SK-N-SH treated with all-trans-retinoic acid at 6 μM for 48 hours (cell line): ENCODE measurements at regions not wholly inside any gene's neighbourhood (a gene's known extent, or its start where the extent isn't known, plus 50 kb on each side); places are given as distances from the start of the nearest gene placed in this dataset.

Experiments
- ATAC-seq: fragments of 200-7000 bp; cut with Tn5 transposase; 3 replicates; pipeline ENCODE4 v1.9.1; 2020; ENCODE audit warnings: mild to moderate bottlenecking, moderate library complexity
- ARNTL ChIP-seq: fragments of 450-650 bp; formaldehyde crosslinking; IDR thresholded peaks from 2 replicates; pipeline ENCODE4 v1.5.0; 2020; ENCODE audit warnings: low read depth, mild to moderate bottlenecking, moderate library complexity, borderline replicate concordance
- BACH2 ChIP-seq: fragments of 250-450 bp; sonication (Bioruptor Pico); IDR thresholded peaks from 2 replicates; pipeline ENCODE4 v1.9.0; 2021; ENCODE audit warnings: mild to moderate bottlenecking, borderline replicate concordance
- CREB5 ChIP-seq: fragments of 250-450 bp; sonication (Bioruptor Pico); IDR thresholded peaks from 2 replicates; pipeline ENCODE4 v1.5.1; 2020; ENCODE audit warnings: low read depth, mild to moderate bottlenecking, moderate library complexity
- CSDC2 ChIP-seq: fragments of 250-450 bp; sonication (Bioruptor Pico); IDR thresholded peaks from 2 replicates; pipeline ENCODE4 v1.5.0; 2020; ENCODE audit warnings: mild to moderate bottlenecking, moderate library complexity
- ESRRG ChIP-seq: fragments of 250-450 bp; sonication (Bioruptor Pico); IDR thresholded peaks from 2 replicates; pipeline ENCODE4 v1.6.1; 2021; ENCODE audit warnings: mild to moderate bottlenecking
- GLIS3 ChIP-seq: fragments of 250-450 bp; sonication (Bioruptor Pico); IDR thresholded peaks from 2 replicates; pipeline ENCODE4 v1.5.0; 2020; ENCODE audit warnings: mild to moderate bottlenecking, moderate library complexity
- ISL1 ChIP-seq: fragments of 250-450 bp; sonication (Bioruptor Pico); IDR thresholded peaks from 2 replicates; pipeline ENCODE4 v2.1.2; 2022; ENCODE audit warnings: mild to moderate bottlenecking, moderate library complexity
- OSR1 ChIP-seq: fragments of 250-450 bp; sonication (Bioruptor Pico); IDR thresholded peaks from 2 replicates; pipeline ENCODE4 v1.8.0; 2022; ENCODE audit warnings: moderate library complexity, mild to moderate bottlenecking, inconsistent platforms
- PATZ1 ChIP-seq: fragments of 250-450 bp; sonication (Bioruptor Pico); IDR thresholded peaks from 2 replicates; pipeline ENCODE4 v1.8.0; 2020; ENCODE audit warnings: mild to moderate bottlenecking, moderate library complexity, borderline replicate concordance
- POU6F1 ChIP-seq: fragments of 250-450 bp; sonication (Bioruptor Pico); IDR thresholded peaks from 2 replicates; pipeline ENCODE4 v1.8.0; 2021; ENCODE audit warnings: low read depth, mild to moderate bottlenecking, moderate library complexity, borderline replicate concordance
- PPARA ChIP-seq: fragments of 250-450 bp; sonication (Bioruptor Pico); IDR thresholded peaks from 2 replicates; pipeline ENCODE4 v1.5.0; 2020; ENCODE audit warnings: mild to moderate bottlenecking, borderline replicate concordance
- RARB ChIP-seq: fragments of 250-450 bp; sonication (Bioruptor Pico); IDR thresholded peaks from 2 replicates; pipeline ENCODE4 v1.8.0; 2021; ENCODE audit warnings: mild to moderate bottlenecking, moderate library complexity
- SNAI2 ChIP-seq: fragments of 250-450 bp; sonication (Bioruptor Pico); IDR thresholded peaks from 2 replicates; pipeline ENCODE4 v1.5.0; 2020; ENCODE audit warnings: mild to moderate bottlenecking, moderate library complexity
- TCF4 ChIP-seq: fragments of 250-450 bp; sonication (Bioruptor Pico); IDR thresholded peaks from 2 replicates; pipeline ENCODE4 v1.8.0; 2021; ENCODE audit warnings: mild to moderate bottlenecking, moderate library complexity, borderline replicate concordance
- TOX ChIP-seq: fragments of 250-450 bp; sonication (Bioruptor Pico); IDR thresholded peaks from 2 replicates; pipeline ENCODE4 v1.8.0; 2021; ENCODE audit warnings: mild to moderate bottlenecking, moderate library complexity, borderline replicate concordance
- TSHZ2 ChIP-seq: fragments of 250-450 bp; sonication (Bioruptor Pico); IDR thresholded peaks from 2 replicates; pipeline ENCODE4 v1.5.0; 2020; ENCODE audit warnings: mild to moderate bottlenecking, moderate library complexity
- ZC3H10 ChIP-seq: fragments of 250-450 bp; sonication (Bioruptor Pico); IDR thresholded peaks from 2 replicates; pipeline ENCODE4 v1.5.1; 2021; ENCODE audit warnings: mild to moderate bottlenecking, moderate library complexity
- ZFP3 ChIP-seq: fragments of 250-450 bp; sonication (Bioruptor Pico); IDR thresholded peaks from 2 replicates; pipeline ENCODE4 v1.5.0; 2020; ENCODE audit warnings: mild to moderate bottlenecking, moderate library complexity
- ZNF565 ChIP-seq: fragments of 450-650 bp; formaldehyde crosslinking; conservative IDR thresholded peaks from 2 replicates; pipeline ENCODE4 v1.5.0; 2020; ENCODE audit warnings: low read depth, mild to moderate bottlenecking, moderate library complexity
- ZNF70 ChIP-seq: fragments of 450-650 bp; formaldehyde crosslinking; IDR thresholded peaks from 2 replicates; pipeline ENCODE4 v1.5.0; 2020; ENCODE audit warnings: mild to moderate bottlenecking, moderate library complexity
- ZNF8 ChIP-seq: fragments of 450-650 bp; formaldehyde crosslinking; IDR thresholded peaks from 2 replicates; pipeline ENCODE4 v1.5.0; 2020; ENCODE audit warnings: mild to moderate bottlenecking, moderate library complexity

- TF ChIP-seq ISL1 = no peak
- no peak for TF ChIP-seq TOX (CRISPR knock-in tag)
- no peak for TF ChIP-seq ZC3H10 (CRISPR knock-in tag)
- TF ChIP-seq GLIS3 (CRISPR knock-in tag) = no peak
- no peak for TF ChIP-seq PATZ1
- no peak for TF ChIP-seq PPARA (CRISPR knock-in tag)
- TF ChIP-seq CSDC2 (CRISPR knock-in tag) = no peak
- TF ChIP-seq ARNTL = no peak
- no peak for TF ChIP-seq CREB5 (CRISPR knock-in tag)
- no peak for TF ChIP-seq ZNF565
- TF ChIP-seq BACH2 (CRISPR knock-in tag) = no peak
- no peak for TF ChIP-seq TCF4 (CRISPR knock-in tag)
- TF ChIP-seq ZNF70 = no peak
- no peak for TF ChIP-seq ZNF8 (CRISPR knock-in tag)
- no peak for ATAC-seq
Measured at GRCh38 chr12:113643177-113643974, 171.7 kb upstream of the LHX5 start.

- ATAC-seq = no peak
- TF ChIP-seq ZFP3 (CRISPR knock-in tag) (no peak), ZNF70 (no peak), POU6F1 (no peak), TOX (CRISPR knock-in tag) (no peak), OSR1 (no peak), SNAI2 (CRISPR knock-in tag) (no peak), GLIS3 (CRISPR knock-in tag) (no peak), CREB5 (CRISPR knock-in tag) (no peak), ZNF8 (CRISPR knock-in tag) (no peak), RARB (CRISPR knock-in tag) (no peak), ESRRG (CRISPR knock-in tag) (no peak), BACH2 (CRISPR knock-in tag) (no peak), PPARA (CRISPR knock-in tag) (no peak)
Measured at GRCh38 chr12:113642672-113643071, 171.0 kb upstream of the LHX5 start.

GRCh38 chr12:113642216-113642615, 170.5 kb upstream of the LHX5 start:
- TF ChIP-seq ZNF70 = no peak
- TF ChIP-seq ARNTL = no peak
- no peak for TF ChIP-seq SNAI2 (CRISPR knock-in tag)
- no peak for TF ChIP-seq TOX (CRISPR knock-in tag)
- no peak for TF ChIP-seq ESRRG (CRISPR knock-in tag)
- TF ChIP-seq CSDC2 (CRISPR knock-in tag) = no peak
- no peak for TF ChIP-seq OSR1
- no peak for TF ChIP-seq ZFP3 (CRISPR knock-in tag)
- no peak for TF ChIP-seq BACH2 (CRISPR knock-in tag)
- no peak for TF ChIP-seq GLIS3 (CRISPR knock-in tag)
- no peak for TF ChIP-seq ZC3H10 (CRISPR knock-in tag)
- TF ChIP-seq ZNF565 = no peak
- TF ChIP-seq CREB5 (CRISPR knock-in tag) = no peak
- TF ChIP-seq PPARA (CRISPR knock-in tag) = no peak
- TF ChIP-seq TSHZ2 (CRISPR knock-in tag) = no peak
- ATAC-seq = no peak
